ENCODE measurements at regions not wholly inside any gene's neighbourhood (a gene's known extent, or its start where the extent isn't known, plus 50 kb on each side); places are given as distances from the start of the nearest gene placed in this dataset.

DNA sequence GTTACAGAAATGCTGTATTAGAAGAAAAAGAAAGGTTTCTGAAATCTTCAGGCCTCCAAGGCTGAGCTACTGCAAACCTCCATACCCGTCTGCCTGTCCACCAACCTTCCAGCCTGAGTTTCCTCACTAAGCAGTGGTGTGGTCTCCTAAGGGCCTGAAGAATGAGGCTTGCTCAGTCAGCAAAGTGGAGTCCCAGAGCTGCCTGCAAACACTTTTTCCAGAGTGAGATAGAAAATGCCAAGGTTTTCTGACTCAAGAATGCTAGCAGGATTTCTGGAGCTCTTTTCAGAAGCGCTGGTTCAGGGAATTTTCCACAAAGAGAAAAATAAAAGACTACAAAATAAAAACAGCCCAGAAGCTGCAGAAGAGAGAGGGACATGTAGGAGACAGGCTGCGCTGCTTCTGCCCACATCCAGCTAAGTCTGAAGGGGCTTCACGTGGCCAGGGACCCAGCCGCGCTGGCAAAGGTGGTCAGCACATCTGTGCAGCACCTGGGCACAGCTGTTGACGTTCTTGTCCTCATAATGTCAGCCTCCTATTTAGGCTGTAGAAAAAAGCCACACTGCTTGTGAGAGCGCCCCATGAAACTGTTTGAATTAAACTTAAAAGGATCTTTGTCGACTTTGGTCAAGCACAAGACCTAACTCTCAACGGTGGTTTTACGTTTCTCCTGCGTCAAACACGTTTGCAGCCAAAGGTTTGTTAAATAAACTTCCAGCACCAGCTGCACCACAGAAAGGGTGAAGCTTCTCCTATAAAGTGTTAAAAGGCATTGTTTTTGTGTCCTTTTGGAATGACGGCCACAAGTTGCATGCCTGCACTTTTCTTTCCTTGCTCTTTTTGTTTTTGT lies 209.0 kb downstream of the THBS2 start:
- DNase-seq = no peak

GRCh38 chr6:169042061-169042460 lies 211.6 kb downstream of the THBS2 start:
- no peak for DNase-seq

GRCh38 chr6:169041078-169041477 lies 212.6 kb downstream of the THBS2 start:
- no peak for DNase-seq

GRCh38 chr6:169038691-169039090 lies 215.0 kb downstream of the THBS2 start:
- no peak for DNase-seq

GRCh38 chr6:169035385-169036240 lies 218.0 kb downstream of the THBS2 start:
- no peak for DNase-seq

- no peak for DNase-seq
Observed at GRCh38 chr6:169034516-169035167, 219.0 kb downstream of the THBS2 start.

DNA sequence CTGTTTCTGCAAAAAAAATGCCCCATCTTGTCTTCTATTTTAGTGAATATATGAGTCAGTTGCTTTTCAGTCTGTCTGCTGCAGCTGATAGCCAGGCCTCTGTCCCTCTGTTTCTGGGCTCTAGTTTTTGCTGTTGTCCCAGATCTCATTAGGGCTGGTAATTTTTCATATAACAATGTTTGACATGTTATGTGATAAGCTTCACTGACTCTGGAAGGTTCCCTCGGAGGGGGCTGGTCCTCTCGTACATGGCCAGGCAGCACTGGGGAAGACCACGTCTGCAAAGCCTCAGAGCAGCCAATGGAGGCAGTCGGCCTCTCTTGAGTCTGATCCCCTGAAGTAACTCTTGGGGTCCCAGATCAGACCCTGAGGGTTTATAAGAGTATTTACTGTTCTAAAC lies 223.8 kb downstream of the THBS2 start:
- DNase-seq = no peak

GRCh38 chr6:169028343-169028742 lies 225.3 kb downstream of the THBS2 start:
- DNase-seq = no peak

DNA sequence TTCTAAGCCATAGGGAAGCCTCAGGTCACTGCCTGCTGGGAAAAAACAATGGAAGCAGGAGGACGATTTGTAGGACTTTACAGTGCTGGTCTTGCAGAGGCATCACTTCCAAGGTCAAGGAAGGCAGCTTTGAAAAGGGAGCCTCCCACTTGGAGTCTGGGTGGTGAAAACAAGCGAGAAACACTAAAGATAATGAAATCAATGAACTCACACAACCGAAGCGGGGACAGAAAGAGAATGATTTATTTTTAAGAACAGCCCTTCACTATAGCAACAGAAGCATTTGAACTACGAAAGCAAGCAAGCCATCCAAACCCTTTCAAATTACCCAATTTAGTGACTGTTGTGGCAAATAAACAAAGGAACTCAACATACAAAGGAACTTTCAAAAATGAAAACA lies 227.5 kb downstream of the THBS2 start:
- no peak for DNase-seq

- no peak for DNase-seq
Observed at GRCh38 chr6:169024047-169024660, 229.5 kb downstream of the THBS2 start.

DNA sequence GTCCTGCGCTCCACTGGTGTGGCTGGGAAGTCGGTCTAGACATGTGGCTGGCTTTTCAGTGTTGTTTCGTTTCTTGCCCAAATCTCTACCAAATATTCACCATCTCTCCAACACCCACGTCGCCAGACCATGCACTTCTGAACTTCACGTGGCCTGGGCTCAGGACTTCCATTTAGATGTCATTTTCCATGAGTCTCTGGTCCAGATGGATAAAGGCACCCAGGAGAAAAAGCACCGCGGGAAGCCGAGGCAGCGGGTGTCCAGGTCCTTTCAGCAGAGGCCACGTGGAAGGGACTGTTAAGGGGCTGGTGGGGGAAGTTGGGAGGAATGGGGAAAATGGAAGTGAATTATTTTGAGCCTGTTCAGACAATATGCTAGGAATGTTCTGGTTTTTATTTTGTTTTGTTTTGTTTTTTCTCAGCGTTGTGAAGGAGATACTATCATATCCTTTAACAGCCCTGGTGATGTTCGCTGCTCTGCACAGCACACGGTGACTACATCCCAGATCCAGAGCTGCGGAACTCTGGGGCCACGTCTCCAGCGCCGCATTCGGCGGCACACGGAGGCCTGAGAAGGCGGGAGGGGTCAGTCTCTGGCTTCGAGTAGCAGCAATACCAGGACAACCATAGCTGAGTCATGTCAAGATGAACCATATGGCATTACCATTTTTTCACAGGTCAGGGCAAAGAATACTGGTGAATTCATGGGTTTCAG lies 230.3 kb downstream of the THBS2 start:
- DNase-seq = no peak

- DNase-seq = no peak
Observed at GRCh38 chr6:169022079-169022478, 231.6 kb downstream of the THBS2 start.

DNA sequence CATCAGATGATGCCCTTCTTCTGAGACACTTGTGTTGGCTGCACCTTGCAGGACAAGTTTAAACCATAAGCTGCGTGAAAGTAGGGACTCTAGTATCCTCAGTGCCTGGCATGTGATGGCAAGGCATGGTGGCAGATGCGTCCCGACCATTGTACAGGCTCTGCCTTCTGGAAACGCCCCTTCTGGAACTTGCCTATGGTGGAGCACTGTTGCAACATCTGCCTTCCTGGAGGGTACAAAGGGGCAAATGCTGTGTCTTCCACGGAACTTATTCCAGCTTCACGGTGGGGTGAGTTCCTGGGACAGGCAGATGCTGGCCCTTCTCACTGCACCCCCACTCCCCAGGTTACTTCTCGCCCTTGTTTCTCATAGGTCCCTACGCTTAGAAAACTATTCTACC lies 232.8 kb downstream of the THBS2 start:
- no peak for DNase-seq

- no peak for DNase-seq
Observed at GRCh38 chr6:169019727-169020491, 233.7 kb downstream of the THBS2 start.

DNA sequence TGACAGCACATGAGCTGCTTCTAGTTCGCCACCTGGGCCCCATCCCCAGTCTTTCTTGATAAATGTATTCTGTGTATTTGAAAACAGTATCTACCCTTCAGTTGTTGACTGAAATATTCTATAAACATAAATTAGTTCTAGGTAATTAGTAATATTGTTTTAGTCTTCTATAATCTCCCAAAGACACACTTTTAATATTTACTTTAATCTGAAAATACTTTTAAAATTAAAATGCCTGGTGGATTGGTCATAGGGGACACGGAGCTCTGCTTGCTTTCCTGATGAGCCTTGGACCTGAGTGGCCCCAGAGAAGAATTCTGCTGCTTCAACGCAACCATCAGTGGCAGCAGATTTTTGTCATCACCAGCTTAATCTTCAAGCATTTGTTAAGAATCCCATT lies 234.5 kb downstream of the THBS2 start:
- DNase-seq = no peak

DNA sequence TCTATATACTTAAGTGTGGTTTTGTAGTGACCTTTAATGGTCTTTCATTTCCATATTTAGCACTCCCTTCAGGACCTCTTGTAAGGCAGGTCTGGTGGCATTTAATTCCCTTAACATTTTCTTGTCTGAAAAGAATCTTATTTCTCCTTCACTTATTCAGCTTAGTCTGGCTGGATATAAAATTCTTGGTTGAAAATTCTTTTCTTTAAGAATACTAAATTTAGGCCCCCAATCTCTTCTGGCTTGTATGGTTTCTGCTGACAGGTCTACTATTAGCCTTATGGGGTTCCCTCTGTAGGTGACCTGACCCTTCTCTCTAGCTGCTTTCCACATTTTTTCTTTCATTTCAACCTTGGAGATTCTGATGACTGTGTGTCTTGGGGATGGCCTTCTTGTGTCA lies 236.9 kb downstream of the THBS2 start:
- DNase-seq = no peak

DNA sequence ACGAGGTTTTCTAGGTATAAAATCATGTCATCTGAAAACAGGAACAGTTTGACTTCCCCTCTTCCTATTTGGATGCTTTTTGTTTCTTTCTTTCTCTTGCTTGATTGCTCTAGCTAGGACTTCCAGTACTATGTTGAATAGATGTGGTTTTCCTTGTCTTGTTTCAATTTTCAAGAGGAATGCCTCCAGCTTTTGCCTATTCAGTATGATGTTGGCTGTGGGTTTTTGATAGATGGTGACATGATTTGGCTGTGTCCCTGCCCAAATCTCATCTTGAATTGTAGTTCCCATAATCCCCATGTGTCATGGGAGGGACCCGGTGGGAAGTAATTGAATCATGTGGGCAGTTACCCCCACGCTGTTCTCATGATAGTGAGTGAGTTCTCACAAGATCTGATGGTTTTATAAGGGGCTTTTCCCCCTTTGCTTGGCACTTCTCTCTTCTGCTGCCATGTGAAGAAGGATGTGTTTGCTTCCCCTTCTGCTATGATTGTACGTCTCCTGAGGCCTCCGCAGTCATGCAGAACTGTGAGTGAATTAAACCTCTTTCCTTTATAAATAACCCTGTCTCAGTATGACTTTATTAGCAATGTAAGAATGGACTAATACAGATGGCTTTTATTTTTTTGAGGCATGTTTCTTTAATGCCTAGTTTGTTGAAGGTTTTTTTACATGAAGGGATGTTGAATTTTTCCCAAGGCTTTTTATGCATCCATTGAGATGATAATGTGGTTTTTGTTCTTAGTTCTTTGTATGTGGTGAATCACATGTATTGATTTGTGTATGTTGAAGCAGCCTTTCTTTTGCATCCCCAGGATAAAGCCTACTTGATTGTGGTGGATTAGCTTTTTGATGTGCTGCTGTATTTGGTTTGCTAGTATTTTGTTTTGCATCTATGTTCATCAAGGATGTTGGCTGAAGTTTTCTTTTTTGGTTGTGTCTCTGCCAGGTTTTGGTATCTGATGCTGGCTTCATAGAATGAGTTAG lies 239.1 kb downstream of the THBS2 start:
- DNase-seq = no peak

DNA sequence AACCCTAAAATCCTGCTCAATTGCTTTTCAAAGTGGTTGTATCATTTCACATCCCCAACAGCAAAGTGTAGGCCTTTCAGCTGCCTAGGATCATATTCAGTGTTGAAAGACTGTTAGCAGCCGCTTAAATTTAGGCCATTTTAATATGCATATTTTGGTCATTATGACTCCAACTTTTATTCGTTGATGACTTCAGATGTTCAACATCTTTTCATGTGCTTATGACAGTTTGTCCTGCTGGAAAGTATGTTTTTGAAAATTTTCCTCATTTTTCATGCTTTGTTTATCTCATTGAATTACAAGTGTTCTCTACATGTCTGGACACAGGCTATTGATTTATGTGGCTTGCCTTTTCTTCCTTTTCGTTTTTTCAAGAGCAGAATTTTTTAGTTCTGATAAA lies 244.0 kb downstream of the THBS2 start:
- no peak for DNase-seq

DNA sequence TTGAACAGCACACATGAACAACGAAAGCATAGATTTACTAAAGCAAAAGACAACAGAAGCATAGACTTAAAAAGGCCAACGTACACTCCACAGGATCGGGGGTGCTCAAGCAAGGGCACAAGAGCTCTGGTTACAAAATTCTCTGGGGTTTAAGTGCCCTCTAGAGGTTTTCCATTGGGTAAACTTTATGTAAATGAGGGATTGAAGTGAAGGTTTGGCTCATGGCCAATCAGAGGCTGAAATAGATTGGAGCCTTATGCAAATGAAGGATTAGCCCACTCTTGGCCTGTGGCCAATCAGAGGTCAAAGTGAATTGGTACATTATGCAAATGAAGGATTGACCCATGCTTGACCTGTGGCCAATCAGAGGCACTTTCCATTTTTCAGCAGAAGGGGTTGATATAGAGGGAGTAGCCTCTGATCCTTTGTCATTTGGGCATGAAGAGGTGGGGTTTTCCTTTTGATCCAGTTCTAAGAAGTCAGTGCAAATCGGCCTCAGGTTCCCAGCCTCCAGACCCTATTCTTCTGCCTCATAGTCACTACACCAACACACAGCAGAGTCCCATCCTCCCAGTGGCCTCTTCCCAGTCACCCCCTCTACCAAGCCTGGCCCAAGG lies 244.9 kb downstream of the THBS2 start:
- DNase-seq = peak; percentile 51

DNA sequence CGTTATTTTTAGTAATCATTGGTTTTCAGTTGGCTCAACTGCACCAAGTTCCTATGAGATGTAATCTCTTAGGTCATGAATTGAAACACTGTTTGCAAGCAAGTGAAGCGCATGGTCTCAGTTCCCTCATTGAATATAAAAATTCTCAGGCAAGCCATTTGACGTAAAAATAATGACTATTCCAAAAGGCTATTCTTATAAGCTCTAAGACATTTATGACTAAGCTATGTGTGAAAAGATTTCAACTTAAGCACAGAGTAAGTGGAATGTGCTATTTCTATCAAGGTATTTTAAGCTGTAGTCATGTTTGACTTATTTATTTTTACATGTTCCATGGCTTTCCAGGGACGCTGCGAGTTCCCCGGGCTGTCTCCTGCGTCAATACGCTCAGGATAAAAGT lies 248.5 kb downstream of the THBS2 start:
- no peak for DNase-seq
